HG03439 (cell line): ENCODE measurements at regions not wholly inside any gene's neighbourhood (a gene's known extent, or its start where the extent isn't known, plus 50 kb on each side); places are given as distances from the start of the nearest gene placed in this dataset.

Experiments used
- ATAC-seq: cut with Tn5 transposase; IDR thresholded peaks from one replicate; pipeline ENCODE4 v1.9.1; 2021; ENCODE audit warnings: mild to moderate bottlenecking, moderate library complexity; ENCODE audit not compliant: unreplicated experiment

- peak; percentile 10 for ATAC-seq
These were observed 2184.4 kb upstream of the TENM3 start for GRCh38 chr4:180058691-180059215.

- ATAC-seq: no peak
These were observed 2183.9 kb upstream of the TENM3 start for GRCh38 chr4:180059216-180059881.

GRCh38 chr4:180060159-180060889 is 2182.9 kb upstream of the TENM3 start:
- no peak for ATAC-seq

- ATAC-seq: no peak
These were observed 2162.1 kb upstream of the TENM3 start for GRCh38 chr4:180081072-180081471.

- ATAC-seq: no peak
These were observed 2158.6 kb upstream of the TENM3 start for GRCh38 chr4:180084561-180084960.

- ATAC-seq: no peak
These were observed 2156.6 kb upstream of the TENM3 start for GRCh38 chr4:180086480-180087190.

- ATAC-seq: no peak
These were observed 2144.6 kb upstream of the TENM3 start for GRCh38 chr4:180098586-180098985.

GRCh38 chr4:180099957-180100356 is 2143.2 kb upstream of the TENM3 start:
- no peak for ATAC-seq

GRCh38 chr4:180100433-180101344 is 2142.5 kb upstream of the TENM3 start:
- no peak for ATAC-seq

GRCh38 chr4:180101348-180102083 is 2141.7 kb upstream of the TENM3 start:
- ATAC-seq: no peak

GRCh38 chr4:180103794-180104193 is 2139.4 kb upstream of the TENM3 start:
- no peak for ATAC-seq

GRCh38 chr4:180105362-180105761 is 2137.8 kb upstream of the TENM3 start:
- ATAC-seq: no peak

GRCh38 chr4:180106122-180106521 is 2137.1 kb upstream of the TENM3 start:
- ATAC-seq: no peak

GRCh38 chr4:180106997-180107396 is 2136.2 kb upstream of the TENM3 start:
- no peak for ATAC-seq

- no peak for ATAC-seq
These were observed 2126.4 kb upstream of the TENM3 start for GRCh38 chr4:180116840-180117239.

GRCh38 chr4:180120068-180120467 is 2123.1 kb upstream of the TENM3 start:
- no peak for ATAC-seq

- ATAC-seq: no peak
These were observed 2108.9 kb upstream of the TENM3 start for GRCh38 chr4:180134091-180134866.

- ATAC-seq: no peak
These were observed 2101.5 kb upstream of the TENM3 start for GRCh38 chr4:180141734-180142133.

- no peak for ATAC-seq
These were observed 2094.5 kb upstream of the TENM3 start for GRCh38 chr4:180148737-180149136.
